ENCODE measurements at regions not wholly inside any gene's neighbourhood (a gene's known extent, or its start where the extent isn't known, plus 50 kb on each side); places are given as distances from the start of the nearest gene placed in this dataset.

DNA sequence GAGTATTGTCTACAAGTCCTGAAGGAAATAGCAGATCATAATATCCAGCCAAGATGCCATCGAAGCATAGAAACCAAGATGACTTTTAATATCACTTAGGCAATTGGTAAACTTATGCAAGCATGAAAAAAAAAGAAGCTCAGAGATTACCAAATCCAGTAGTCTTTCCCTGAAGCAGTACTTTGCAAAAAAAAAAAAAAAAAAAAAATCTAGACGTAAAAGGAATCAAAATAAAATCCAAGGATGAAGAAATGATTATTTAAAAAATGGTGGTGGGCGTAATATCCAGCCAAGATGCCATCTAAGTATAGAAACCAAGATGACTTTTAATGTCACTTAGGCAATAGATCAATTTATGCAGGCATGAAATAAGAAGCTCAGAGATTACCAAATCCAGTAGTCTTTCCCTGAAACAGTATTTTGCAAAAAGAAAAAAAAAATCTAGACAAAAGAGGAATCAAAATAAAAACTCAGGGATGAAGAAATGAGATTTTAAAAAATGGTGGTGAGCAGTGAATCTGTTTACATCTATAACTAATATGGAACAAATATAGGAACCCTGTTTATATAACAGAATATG lies 108.8 kb downstream of the GYPC start:
- TF ChIP-seq CTCF (IDR thresholded peaks at IDR 0.05) (no peak), POLR2A (IDR thresholded peaks at IDR 0.05) (no peak)
